ENCODE measurements at regions not wholly inside any gene's neighbourhood (a gene's known extent, or its start where the extent isn't known, plus 50 kb on each side); places are given as distances from the start of the nearest gene placed in this dataset.
"Not testable (repeated sequence)": the region's sequence is repeated elsewhere in the genome, so short reads cannot be mapped to it uniquely, and the experiment has no call there.

DNA sequence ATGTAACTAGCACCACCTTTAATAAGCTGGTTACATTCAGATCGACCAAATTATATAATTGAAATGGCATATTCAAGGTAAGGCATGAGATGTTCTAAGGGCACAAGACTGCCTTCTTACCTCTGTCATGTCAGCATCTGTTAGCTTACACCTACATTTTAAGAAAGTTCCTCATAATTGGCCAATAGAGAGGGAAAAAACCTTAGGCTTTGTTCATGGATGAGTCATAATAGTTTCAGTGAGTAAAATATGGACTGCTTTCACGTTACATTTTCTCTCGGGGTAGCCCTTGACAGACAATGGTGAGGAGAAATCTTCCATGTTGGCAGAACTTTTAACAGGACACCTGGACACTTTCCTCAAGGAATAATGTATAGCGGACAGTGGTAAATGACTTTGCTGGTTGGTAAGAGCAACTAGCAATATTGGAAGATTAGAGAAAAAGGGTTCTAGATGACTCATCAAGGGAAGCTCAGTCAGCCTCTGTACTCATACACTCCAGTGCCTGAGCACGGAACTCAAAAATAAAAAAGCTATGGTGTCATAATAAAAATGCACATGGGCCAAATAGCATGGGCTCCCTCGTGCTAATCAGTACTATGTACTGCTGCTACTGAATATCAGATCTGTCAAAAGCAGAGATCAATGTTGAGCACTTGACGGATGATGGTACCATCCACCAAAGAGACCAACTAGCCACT is 206.4 kb upstream of the GJE1 start:
- not testable (repeated sequence) for TF ChIP-seq POLR2A, POLR2AphosphoS5 (IDR thresholded peaks at IDR 0.05)
- TF ChIP-seq, protein P1, sequence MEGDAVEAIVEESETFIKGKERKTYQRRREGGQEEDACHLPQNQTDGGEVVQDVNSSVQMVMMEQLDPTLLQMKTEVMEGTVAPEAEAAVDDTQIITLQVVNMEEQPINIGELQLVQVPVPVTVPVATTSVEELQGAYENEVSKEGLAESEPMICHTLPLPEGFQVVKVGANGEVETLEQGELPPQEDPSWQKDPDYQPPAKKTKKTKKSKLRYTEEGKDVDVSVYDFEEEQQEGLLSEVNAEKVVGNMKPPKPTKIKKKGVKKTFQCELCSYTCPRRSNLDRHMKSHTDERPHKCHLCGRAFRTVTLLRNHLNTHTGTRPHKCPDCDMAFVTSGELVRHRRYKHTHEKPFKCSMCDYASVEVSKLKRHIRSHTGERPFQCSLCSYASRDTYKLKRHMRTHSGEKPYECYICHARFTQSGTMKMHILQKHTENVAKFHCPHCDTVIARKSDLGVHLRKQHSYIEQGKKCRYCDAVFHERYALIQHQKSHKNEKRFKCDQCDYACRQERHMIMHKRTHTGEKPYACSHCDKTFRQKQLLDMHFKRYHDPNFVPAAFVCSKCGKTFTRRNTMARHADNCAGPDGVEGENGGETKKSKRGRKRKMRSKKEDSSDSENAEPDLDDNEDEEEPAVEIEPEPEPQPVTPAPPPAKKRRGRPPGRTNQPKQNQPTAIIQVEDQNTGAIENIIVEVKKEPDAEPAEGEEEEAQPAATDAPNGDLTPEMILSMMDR (IDR thresholded peaks at IDR 0.05), result not testable (repeated sequence)
